ENCODE measurements at regions not wholly inside any gene's neighbourhood (a gene's known extent, or its start where the extent isn't known, plus 50 kb on each side); places are given as distances from the start of the nearest gene placed in this dataset.

- no peak for DNase-seq
Observed at GRCh38 chr1:229762891-229763290, 136.8 kb downstream of the URB2 start.

DNA sequence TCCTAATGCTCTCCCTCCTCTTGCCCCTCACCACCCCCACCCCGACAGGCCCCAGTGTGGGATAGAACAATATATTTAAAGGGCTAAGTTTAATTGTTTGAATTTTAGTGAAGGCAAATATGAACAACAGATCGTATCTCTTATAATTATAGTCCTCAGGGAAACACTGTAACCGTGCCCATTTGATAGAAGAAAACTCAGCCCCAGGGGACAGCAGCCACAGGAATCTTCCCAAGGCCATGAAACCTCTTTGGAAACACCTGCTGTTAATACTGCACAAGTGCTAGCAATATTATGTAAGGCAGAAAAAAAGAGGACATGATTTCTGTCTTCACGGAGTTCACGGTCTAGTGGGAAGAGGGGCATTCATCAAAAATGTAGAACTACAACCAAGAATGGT, 142.2 kb downstream of the URB2 start:
- no peak for DNase-seq

- no peak for DNase-seq
Observed at GRCh38 chr1:229769006-229769405, 143.0 kb downstream of the URB2 start.

DNA sequence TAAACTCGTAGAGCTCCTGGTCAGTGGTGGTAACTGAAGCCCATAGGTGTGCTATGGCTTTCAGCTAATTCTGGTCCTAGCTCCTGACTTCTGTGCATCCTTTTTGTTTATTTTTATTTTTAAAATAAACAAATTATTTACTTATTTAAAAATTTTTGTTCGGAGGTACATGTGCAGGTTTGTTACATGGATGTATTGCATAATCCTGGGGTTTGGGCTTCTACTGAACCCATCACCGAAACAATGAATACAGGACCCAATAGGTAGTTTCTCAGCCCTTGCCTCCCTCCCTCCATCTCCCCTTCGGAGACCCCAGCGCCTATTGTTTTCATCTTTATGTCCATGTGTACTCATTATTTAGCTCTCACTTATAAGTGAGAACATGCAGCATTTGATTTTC, 143.8 kb downstream of the URB2 start:
- no peak for DNase-seq

DNA sequence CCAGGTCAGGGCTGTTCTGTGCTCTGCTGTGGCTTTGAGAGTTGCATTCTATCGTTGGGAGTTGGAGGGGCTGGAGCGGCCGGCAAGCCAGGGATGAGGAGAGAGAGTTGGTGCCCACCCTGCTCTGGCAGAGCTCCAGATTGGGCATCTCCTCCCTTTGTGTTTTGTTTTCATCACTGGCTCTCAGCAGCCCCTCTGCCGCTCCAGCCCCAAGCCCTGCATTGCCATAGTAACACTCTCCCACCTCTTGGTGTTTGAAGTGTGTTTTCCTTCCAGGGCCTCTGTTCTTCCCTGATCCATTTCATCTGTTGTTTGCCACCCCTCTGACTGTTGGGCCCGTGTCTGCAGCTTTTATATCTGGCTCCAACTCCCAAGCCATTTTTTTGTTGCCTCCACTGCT, 152.7 kb downstream of the URB2 start:
- DNase-seq, result no peak

GRCh38 chr1:229781453-229781852, 155.4 kb downstream of the URB2 start:
- peak; percentile 50 for DNase-seq

DNA sequence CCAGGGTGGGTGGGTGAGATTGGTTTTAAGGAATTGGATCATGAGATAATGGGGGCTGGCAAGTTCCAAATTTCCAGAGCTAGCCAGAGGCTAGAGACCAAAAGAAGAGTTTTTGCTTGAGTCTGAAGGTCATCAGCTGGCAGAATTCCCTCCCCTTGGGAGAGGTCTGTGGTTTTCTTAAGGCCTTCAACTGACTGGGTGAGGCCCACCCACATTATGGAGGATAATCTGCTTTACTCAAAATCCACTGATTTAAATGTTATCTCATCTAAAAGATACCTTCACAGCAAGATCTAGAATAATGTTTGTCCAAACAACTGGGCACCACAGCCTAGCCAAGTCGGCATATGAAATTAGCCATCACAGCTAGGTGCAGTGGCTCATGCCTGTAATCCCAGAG, 156.4 kb downstream of the URB2 start:
- DNase-seq, result no peak

DNA sequence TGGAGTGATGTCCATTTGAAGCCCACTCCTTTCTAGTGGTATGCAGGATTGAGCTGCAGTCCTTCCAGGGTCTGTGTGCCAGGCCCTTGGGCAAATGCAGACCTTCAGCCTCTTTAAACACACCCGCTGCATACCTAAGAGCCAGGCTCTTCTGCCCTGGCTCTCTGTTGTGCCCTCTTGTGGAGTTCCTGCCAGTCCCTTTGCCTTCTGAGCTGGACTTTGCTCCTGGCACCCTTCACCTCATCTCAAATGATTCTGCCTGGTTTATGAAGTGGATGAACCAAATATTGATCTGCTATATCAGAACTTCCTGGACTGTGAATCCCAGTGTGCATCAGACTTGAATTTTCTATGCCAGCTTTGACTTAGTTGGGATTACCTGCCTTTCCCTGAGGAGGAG, 158.8 kb downstream of the URB2 start:
- DNase-seq, result no peak

GRCh38 chr1:229786974-229787610, 161.0 kb downstream of the URB2 start:
- no peak for DNase-seq

GRCh38 chr1:229788004-229788403, 162.0 kb downstream of the URB2 start:
- DNase-seq, result no peak

GRCh38 chr1:229792012-229792975, 166.2 kb downstream of the URB2 start:
- no peak for DNase-seq

GRCh38 chr1:229793488-229793887, 167.4 kb downstream of the URB2 start:
- DNase-seq, result no peak

DNA sequence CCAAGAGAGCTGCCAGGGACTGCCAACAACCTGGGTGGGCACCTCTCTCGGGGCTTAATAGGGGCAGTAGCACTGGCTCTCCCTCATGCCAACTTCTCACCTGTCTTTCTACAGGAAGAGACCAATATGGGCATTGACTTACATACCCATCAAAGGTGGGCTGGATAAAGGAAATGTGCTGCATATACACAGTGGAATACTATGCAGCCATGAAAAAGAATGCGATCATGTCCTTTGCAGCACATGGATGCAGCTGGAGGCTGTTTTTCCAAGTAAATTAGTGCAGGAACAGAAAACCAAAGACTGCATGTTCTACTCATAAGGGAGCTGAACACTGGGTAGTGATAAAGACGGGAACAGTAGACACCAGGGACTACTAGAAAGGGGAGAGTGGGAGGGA, 172.5 kb downstream of the URB2 start:
- DNase-seq, result no peak

DNA sequence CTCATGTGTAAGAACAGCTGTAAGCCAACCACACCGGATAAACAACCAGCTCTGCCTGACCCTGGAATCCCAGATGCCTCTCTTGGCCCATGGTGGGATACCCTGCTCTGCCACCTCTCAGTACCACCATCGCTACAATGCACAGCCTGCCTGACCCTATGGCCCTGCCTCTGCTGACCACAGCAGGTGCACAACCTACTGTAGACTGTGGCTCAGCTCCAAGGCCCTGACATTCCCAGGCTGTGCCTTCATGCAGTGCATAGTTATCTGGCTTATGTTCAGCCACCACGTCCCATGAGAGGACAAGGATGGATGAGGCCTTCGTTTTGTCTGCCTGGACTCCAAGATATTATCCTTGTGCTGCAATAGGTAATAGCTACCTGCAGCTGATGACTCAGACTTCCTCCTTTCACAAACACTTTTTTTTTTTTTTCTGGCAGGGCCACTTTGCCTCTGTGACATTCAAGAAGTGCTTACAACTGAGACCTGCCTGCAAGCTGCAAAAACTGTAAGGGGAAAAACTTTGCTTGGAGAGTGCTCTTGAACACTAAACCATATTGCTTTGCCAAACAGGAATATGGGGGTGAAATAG, 177.7 kb downstream of the URB2 start:
- peak; percentile 23 for DNase-seq

- DNase-seq, result no peak
Observed at GRCh38 chr1:229808272-229808671, 182.2 kb downstream of the URB2 start.

DNA sequence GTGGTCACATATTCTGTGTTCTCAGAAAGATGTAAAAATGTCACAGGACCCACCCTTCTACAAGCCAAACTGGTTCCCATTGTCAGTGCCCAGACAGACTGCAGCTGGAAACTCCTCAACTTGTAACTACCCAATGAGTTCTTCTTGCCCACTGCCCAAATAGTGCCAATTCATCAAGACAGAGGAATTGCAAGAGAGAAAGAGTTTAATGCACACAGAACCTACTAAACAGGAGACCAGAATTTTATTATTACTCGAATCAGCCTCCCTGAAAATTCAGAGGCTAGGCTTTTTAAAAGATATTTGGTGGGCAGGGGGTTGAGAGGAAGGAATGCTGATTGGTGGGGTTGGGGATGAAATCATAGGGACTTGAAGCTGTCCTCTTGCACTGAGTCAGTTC, 184.1 kb downstream of the URB2 start:
- DNase-seq, result no peak

GRCh38 chr1:229810961-229811360, 184.9 kb downstream of the URB2 start:
- no peak for DNase-seq

GRCh38 chr1:229812148-229812547, 186.1 kb downstream of the URB2 start:
- DNase-seq, result no peak

GRCh38 chr1:229812693-229813092, 186.6 kb downstream of the URB2 start:
- DNase-seq, result no peak

- DNase-seq, result no peak
Observed at GRCh38 chr1:229815076-229815475, 189.0 kb downstream of the URB2 start.

- no peak for DNase-seq
Observed at GRCh38 chr1:229815961-229816360, 189.9 kb downstream of the URB2 start.

DNA sequence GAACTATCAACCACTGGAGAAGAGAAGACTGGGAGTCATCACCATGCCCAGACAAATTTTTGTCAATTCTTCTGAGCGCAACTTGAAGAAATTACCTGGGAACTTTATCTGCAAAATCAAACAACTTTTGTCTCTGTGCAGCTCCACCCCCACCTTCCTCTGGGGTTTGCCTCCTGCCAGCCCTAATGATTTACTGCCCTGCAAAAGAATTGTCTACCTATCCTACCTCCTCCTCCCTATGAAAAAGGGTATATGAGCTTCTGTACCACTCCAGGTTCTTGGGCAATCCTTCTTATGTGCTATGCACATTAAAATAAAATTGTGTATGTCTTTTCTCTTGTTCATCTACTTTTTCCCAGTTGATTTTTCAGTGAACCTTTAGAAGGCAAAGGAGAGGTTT, 191.9 kb downstream of the URB2 start:
- no peak for DNase-seq

- DNase-seq, result no peak
Observed at GRCh38 chr1:229819091-229819490, 193.0 kb downstream of the URB2 start.

DNA sequence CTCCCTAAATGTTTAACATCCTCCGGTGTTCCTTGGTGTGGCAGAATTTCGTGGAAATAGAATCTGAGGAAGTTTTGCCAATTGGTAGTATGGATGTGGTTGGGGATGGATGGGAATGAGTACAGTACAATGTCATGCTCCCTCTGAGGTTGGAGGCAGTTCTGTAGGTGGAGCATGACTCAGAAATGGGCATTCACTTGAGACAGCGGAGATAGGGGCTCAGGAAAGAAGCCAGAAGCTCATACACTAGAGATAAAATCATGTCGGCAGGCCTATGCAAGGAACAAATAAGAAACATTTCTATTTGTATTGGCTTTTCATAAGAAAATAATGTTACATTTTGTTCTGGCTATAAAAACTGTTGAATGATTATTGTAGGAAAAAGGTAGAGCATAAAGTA, 196.0 kb downstream of the URB2 start:
- DNase-seq, result no peak
